ENCODE measurements at regions not wholly inside any gene's neighbourhood (a gene's known extent, or its start where the extent isn't known, plus 50 kb on each side); places are given as distances from the start of the nearest gene placed in this dataset.

- no peak for DNase-seq
Observed at GRCh38 chr9:16245756-16246440, 624.6 kb downstream of the BNC2 start.

GRCh38 chr9:16246785-16247184 is 623.7 kb downstream of the BNC2 start:
- no peak for DNase-seq

- no peak for DNase-seq
Observed at GRCh38 chr9:16247188-16247875, 623.1 kb downstream of the BNC2 start.

- DNase-seq, result no peak
Observed at GRCh38 chr9:16248822-16249221, 621.6 kb downstream of the BNC2 start.

- no peak for DNase-seq
Observed at GRCh38 chr9:16252616-16253015, 617.9 kb downstream of the BNC2 start.

- DNase-seq, result no peak
Observed at GRCh38 chr9:16254674-16255073, 615.8 kb downstream of the BNC2 start.

- no peak for DNase-seq
Observed at GRCh38 chr9:16255217-16255616, 615.3 kb downstream of the BNC2 start.

GRCh38 chr9:16257604-16258003 is 612.9 kb downstream of the BNC2 start:
- DNase-seq, result no peak

GRCh38 chr9:16258191-16258590 is 612.3 kb downstream of the BNC2 start:
- no peak for DNase-seq

- no peak for DNase-seq
Observed at GRCh38 chr9:16258708-16259107, 611.8 kb downstream of the BNC2 start.

GRCh38 chr9:16262477-16263261 is 607.8 kb downstream of the BNC2 start:
- no peak for DNase-seq

GRCh38 chr9:16265688-16266087 is 604.8 kb downstream of the BNC2 start:
- no peak for DNase-seq

- DNase-seq, result no peak
Observed at GRCh38 chr9:16266648-16267276, 603.7 kb downstream of the BNC2 start.

- no peak for DNase-seq
Observed at GRCh38 chr9:16267281-16268066, 603.0 kb downstream of the BNC2 start.

- DNase-seq, result no peak
Observed at GRCh38 chr9:16268067-16268881, 602.2 kb downstream of the BNC2 start.

- DNase-seq, result no peak
Observed at GRCh38 chr9:16271967-16272366, 598.5 kb downstream of the BNC2 start.

GRCh38 chr9:16272776-16273175 is 597.7 kb downstream of the BNC2 start:
- DNase-seq, result no peak

- no peak for DNase-seq
Observed at GRCh38 chr9:16275795-16276624, 594.5 kb downstream of the BNC2 start.

GRCh38 chr9:16276866-16277265 is 593.6 kb downstream of the BNC2 start:
- no peak for DNase-seq

GRCh38 chr9:16277471-16277960 is 593.0 kb downstream of the BNC2 start:
- no peak for DNase-seq

Measured in stimulated activated naive CD4-positive, alpha-beta T cell (primary cell).